Suprapubic skin (tissue), 4 donors: ENCODE measurements at regions not wholly inside any gene's neighbourhood (a gene's known extent, or its start where the extent isn't known, plus 50 kb on each side); places are given as distances from the start of the nearest gene placed in this dataset.

Experiments used
- POLR2A ChIP-seq, 2 donors: fragments of 450-650 bp; IDR thresholded peaks; one replicate each; pipeline ENCODE4 v1.6.1; 2017; ENCODE audit warnings: antibody characterized with exemption in 2 of 2, mild to moderate bottlenecking in 2 of 2, moderate library complexity in 2 of 2
- POLR2AphosphoS5 ChIP-seq, 3 donors: sonication (generic); formaldehyde crosslinking; IDR thresholded peaks; one replicate each; pipeline ENCODE4 v1.6.1; 2017; ENCODE audit warnings: antibody characterized with exemption in 3 of 3

DNA sequence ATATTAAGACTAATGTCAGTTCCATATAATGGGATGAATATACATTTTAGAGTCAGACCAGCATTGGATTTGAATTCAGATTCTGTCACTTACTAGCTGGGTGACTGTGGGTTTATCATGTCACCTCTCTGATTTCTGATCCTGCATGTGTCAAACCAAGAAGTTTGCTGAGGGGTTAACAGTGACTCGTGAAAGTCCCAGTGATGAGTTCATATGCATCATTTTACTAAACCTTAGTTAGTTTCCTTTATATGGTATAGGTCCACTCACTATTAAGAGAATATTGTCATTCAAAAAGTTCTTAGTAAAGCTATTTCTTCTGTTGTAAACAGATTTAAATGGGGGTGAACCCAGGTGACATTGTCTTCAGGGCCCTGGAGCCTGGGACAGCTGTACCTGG is 102.3 kb downstream of the ZNF621 start:
- TF ChIP-seq POLR2A (IDR thresholded peaks at IDR 0.05) (no peak), POLR2AphosphoS5 (IDR thresholded peaks at IDR 0.05) (no peak)
